ENCODE measurements at regions not wholly inside any gene's neighbourhood (a gene's known extent, or its start where the extent isn't known, plus 50 kb on each side); places are given as distances from the start of the nearest gene placed in this dataset.
A peak's percentile ranks its signal among the peaks of the same experiment; 100 is the strongest.

DNA sequence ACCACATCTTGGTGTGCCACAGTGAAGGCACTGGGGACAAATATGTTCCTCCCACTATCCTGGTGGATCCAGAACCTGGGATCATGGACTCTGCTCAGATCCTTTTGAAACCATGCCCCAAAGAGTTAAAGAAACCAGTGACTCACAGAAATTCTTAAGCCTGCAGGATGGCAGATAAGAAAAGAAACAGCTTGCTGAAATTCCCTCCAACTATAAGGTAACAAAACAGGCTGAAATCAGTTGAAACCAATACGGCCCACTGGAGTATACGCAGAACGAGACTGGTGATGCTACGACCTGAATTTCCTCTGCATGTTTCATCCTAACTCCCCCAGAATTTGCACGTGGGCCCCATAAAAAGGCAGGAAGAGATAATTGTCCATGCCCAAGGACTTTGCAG, 209.6 kb downstream of the TJP1 start:
- DNase-seq (ENCODE audit: low read depth): no peak

DNA sequence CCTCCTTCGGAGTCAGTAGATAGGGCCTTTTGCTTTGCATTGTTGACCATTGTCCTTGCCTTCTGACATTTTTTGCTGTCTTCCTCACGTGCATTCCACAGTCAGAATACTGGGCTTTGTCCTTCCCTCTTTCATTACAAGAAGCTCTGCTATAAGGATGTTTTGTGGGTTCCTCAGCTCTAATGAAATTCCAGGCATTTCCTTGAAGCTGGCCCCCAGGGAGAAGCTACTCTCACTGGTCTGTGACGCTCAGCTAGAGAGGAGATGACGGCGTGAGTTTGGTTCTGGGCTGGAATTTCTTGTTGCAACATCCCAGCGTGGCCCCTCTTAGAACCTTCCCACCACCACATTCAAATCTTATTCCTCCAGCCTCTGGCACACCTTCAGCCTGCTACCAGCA, 210.2 kb downstream of the TJP1 start:
- no peak overlapping the region for H3K4me3 ChIP-seq (ENCODE audit: low read depth, low read length)
- peak; percentile 85 for DNase-seq (ENCODE audit: low read depth)

More for the DNA sequence above, 209.6 kb downstream of the TJP1 start:
- H3K4me3 ChIP-seq (ENCODE audit: low read depth, low read length): no peak overlapping the region

- no peak overlapping the region for H3K4me3 ChIP-seq (ENCODE audit: low read depth, low read length)
- no peak for DNase-seq (ENCODE audit: low read depth)
Measured at GRCh38 chr15:29611057-29611456, 211.2 kb downstream of the TJP1 start.

- H3K4me3 ChIP-seq (ENCODE audit: low read depth, low read length): no peak overlapping the region
- no peak for DNase-seq (ENCODE audit: low read depth)
Measured at GRCh38 chr15:29601811-29602210, 220.5 kb downstream of the TJP1 start.

GRCh38 chr15:29600262-29600661, 222.0 kb downstream of the TJP1 start:
- no peak overlapping the region for H3K4me3 ChIP-seq (ENCODE audit: low read depth, low read length)
- no peak for DNase-seq (ENCODE audit: low read depth)

GRCh38 chr15:29596266-29596665, 226.0 kb downstream of the TJP1 start:
- DNase-seq (ENCODE audit: low read depth): peak; percentile 5

GRCh38 chr15:29593629-29594028, 228.6 kb downstream of the TJP1 start:
- H3K4me3 ChIP-seq (ENCODE audit: low read depth, low read length): no peak overlapping the region
- no peak for DNase-seq (ENCODE audit: low read depth)

More at GRCh38 chr15:29596266-29596665, 226.0 kb downstream of the TJP1 start:
- no peak overlapping the region for H3K4me3 ChIP-seq (ENCODE audit: low read depth, low read length)

DNA sequence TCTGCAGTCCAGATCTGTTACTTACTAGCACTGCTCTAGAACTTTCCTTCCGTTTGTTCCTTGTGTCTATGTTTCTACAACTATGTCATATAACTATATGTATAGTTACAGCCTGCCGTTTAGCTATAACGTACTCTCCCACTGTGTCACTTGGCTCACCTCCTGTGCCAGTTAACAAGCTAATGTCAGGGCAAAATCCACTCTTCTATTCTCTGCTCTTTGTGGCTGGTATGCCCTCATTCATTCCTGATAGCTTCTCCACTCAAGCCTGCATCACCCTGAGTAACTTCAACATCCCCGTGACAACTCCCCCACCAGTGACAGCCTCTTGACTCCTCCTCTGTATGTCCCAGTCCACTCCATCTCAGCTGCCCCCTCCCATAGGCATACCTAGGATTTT, 229.2 kb downstream of the TJP1 start:
- DNase-seq (ENCODE audit: low read depth): no peak
- no peak overlapping the region for H3K4me3 ChIP-seq (ENCODE audit: low read depth, low read length)

DNA sequence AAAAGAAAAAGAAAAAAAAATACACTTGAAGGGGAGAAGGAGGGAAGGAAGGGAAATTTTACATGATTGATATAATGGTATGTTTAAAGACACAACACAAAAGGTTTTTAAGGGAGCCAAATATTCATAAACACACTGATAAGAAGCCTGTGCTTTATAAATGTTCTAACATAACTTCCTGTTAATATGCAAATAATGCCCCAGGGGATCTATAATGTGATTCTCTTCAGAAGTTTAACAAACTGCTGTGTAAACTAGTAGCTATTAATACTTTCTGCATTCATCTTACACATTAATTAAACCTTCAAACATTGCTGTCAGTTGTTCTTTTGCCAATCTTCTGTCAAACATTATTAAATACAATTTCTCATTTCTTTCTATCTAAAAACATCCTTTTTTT, 231.6 kb downstream of the TJP1 start:
- H3K4me3 ChIP-seq (ENCODE audit: low read depth, low read length): no peak overlapping the region
- no peak for DNase-seq (ENCODE audit: low read depth)

- DNase-seq (ENCODE audit: low read depth): no peak
Measured at GRCh38 chr15:29589975-29590374, 232.3 kb downstream of the TJP1 start.

DNA sequence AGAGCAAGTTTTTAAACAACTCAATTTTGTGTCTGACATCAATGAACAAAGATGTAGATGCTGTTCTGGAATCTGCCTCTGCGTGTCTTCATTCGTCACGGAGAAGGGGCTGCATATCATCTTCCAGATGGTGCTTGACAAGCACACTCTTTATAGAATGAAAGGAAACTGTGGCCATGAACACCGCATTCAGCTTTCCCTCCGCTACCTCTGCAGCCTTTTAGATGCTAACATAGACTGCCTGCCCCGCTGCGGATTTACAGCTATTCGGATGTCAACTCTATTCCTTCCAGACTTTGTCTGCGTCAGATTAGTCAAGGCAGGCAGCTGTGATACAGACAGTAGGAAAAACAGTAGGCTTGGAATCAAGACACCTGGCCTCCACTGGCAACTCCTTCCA, 232.9 kb downstream of the TJP1 start:
- H3K4me3 ChIP-seq (ENCODE audit: low read depth, low read length): no peak overlapping the region
- DNase-seq (ENCODE audit: low read depth): no peak

More at GRCh38 chr15:29589975-29590374, 232.3 kb downstream of the TJP1 start:
- H3K4me3 ChIP-seq (ENCODE audit: low read depth, low read length): no peak overlapping the region

DNA sequence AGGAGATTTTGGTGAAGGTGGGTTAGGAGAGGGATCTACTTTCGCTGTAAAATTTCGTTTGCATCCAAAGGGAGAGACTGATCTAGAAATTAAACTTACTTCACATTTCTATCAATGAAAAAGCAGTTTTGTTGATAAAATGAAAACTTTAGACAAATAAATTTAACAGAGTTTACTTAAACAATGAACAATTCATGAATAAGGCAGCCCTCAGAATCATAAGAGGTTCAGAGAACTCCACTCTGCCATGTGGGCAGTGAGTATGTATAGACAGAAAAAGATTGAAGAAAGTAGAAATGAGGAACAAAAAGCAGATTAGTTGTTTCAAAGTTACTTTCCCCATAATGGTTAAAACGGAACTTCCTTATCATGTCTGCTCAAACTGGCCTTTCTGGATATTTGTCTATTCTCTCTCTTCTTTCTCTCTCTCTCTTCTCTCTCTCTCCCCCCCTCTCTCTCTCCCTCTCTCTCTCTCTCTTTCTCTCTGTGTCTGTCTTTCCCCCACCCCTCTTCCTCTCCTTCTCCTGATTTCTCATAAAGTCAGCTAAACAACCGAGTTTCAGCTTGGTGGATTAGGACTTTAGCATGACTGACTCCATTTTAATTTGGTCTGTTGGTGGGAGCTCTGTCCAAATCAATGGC, 248.9 kb downstream of the TJP1 start:
- H3K4me3 ChIP-seq (ENCODE audit: low read depth, low read length): no peak overlapping the region
- DNase-seq (ENCODE audit: low read depth): no peak

DNA sequence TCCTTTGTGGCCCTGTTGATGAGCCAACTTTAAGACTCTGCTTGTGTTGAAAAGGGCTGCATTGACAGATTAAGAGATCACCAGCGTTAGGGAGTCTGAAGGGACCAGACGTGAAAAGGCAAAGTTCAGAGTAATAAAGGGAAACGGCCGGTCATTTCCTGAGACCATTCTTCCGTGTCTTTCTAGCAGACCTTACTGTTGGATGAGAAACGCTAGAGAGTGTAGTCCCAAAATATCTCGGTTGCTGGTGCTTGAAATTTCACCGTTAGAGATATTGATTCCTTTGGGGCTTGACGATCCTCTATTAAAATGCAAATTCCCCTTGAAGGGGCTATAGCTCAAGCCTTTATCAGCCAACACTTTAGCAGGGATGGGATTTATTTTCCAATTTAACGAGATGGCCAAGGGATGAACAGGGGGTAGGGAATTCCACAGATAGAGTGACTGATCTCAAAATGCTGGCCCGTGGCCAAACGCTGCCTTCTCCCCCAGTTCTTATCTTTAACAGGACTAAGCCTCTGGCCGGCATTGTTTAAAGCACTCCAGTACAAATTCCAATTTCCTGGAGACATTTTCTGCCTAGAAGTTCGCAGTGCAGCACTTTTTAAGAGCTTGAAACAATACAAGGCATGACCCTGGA, 250.4 kb downstream of the TJP1 start:
- no peak overlapping the region for H3K4me3 ChIP-seq (ENCODE audit: low read depth, low read length)
- no peak for DNase-seq (ENCODE audit: low read depth)

GRCh38 chr15:29570948-29571791, 251.1 kb downstream of the TJP1 start:
- no peak for DNase-seq (ENCODE audit: low read depth)
- H3K4me3 ChIP-seq (ENCODE audit: low read depth, low read length): peak overlapping the region; percentile 28

GRCh38 chr15:29570121-29570947, 251.9 kb downstream of the TJP1 start:
- no peak for DNase-seq (ENCODE audit: low read depth)
- H3K4me3 ChIP-seq (ENCODE audit: low read depth, low read length): peak overlapping the region; percentile 44

DNA sequence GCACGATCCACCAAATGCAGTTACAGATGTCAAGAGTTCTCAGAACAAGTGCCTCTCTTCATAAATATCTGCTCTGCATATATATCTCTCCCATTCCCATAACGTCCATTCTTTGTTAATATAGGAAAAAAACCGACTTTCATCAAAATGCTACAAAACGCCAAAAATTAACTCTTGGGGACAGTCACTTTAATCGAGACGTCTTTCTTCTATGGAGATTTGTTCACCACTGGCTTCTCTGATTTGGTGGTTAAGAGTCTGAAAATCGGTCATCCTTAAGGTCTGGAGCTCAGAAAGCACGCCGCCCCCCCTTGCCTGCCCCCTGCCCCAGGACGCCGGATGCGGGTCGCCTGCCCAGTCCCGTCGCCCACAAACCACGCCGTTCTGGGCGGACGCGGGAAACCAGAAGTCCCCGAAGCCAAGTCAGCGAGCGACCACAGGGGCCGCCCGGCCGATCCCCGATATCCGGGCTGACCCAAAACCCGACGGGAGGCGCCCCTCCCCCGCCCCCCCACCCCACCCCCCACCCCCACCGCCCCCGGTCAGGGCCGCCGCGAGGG, 252.7 kb downstream of the TJP1 start:
- DNase-seq (ENCODE audit: low read depth): no peak
- no peak overlapping the region for H3K4me3 ChIP-seq (ENCODE audit: low read depth, low read length)

DNA sequence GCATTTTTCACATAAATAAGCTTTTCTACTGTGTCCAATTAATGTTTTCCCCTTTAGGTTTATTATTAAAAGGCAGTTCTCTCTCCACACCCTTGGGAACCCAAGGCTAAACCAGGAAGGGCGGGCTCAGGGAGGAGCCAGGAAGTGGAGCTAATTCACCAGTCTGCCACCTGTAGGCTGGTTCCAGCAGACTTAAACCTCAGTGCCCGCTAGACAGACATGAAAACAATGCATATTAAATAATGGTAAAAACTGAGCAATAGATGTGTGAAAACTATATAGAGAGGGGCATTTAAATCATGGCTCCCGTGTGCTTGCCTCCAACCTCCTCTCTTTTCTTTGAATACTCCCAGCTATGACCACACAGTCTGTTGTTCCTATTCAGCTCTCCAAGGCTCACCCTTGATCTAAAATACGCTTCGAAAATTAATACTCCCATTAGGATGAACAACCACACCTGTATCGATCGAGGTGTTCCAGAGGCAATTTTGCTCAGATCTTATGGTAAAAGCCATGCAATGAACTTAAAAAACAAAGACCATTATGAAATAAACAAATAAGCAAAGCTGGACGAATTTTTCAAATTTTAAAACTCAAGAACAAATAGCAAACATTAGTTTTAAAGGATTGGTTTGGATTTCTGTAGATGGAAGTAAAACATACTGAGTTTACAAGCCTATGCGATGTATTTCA, 253.3 kb downstream of the TJP1 start:
- H3K4me3 ChIP-seq (ENCODE audit: low read depth, low read length): no peak overlapping the region
- no peak for DNase-seq (ENCODE audit: low read depth)

DNA sequence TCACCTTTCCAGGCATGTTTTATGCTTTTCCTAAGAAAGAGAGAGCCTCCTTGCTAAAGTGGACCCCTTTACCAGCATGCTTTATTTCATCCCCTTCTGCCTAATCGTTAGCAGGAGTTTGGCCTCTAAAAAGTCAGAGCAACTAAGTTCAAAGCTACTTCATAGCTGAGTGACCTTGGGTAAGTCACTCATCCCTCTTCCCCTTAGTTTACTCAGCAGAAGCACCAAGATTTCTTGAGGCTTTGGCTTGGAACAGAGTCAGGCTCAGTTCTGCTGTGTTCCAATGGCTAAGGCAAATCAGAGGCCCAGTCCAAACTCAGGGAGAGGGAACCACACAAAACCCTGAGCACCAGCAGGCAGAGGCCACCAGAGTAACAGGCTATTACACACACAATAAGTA, 254.9 kb downstream of the TJP1 start:
- no peak overlapping the region for H3K4me3 ChIP-seq (ENCODE audit: low read depth, low read length)
- no peak for DNase-seq (ENCODE audit: low read depth)

DNA sequence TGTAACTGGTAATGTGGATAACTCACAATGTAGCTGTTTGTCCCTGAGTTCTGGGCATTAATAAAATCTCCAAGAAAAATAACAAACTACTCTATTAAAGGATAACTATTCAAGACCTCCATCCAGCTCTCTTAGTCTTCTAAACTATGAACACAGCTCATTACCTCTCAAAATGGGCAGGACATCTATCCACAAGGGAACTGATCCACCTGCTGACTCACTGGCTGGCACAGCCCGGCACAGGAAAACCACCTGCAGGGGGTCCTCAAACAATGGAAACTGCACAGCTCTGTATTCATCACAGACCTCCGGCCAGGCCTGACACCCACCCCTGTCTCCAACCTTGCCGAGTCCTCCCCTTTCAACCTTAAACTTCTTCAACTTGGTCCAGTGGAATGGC, 255.4 kb downstream of the TJP1 start:
- H3K4me3 ChIP-seq (ENCODE audit: low read depth, low read length): no peak overlapping the region
- no peak for DNase-seq (ENCODE audit: low read depth)

All from skeletal muscle cell (primary cell).